ENCODE measurements at regions not wholly inside any gene's neighbourhood (a gene's known extent, or its start where the extent isn't known, plus 50 kb on each side); places are given as distances from the start of the nearest gene placed in this dataset.

DNA sequence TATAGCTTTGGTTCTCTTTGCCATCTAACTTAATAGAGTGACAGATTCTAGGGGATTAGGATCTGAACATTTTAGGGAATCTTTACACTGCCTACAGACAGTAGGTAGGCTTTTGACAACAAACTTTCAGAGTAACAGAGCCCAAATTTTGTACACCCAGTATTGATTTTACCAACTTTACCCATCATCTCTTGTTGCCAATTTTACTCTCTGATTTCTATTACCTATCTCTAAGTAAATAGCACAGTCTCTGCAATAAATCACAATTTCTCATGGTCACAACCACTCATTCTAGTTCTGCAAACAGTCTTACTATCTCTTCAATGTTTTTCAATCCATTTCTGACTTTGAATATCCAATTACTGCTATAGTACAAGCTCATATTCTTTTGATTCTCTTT, 1097.6 kb upstream of the PHF14 start:
- no peak for DNase-seq

DNA sequence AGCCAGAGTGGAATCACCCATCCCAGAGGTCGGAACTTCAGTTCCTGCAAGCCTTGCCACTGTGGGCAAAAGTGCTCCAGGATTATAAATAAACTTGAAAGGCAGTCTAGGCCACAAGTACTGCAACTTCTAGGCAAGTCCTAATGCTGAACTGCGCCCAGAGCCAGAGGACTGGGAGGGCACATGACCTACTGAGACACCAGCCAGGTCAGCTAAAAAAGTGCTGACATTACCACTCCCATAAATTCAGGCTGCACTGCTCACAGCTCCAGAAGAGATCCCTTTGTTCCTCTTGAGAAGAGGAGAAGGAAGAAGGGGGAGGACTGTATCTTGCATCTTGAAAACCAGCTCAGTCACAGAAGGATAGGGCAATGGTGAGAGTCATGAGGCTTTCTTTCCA, 1084.1 kb upstream of the PHF14 start:
- DNase-seq = no peak

DNA sequence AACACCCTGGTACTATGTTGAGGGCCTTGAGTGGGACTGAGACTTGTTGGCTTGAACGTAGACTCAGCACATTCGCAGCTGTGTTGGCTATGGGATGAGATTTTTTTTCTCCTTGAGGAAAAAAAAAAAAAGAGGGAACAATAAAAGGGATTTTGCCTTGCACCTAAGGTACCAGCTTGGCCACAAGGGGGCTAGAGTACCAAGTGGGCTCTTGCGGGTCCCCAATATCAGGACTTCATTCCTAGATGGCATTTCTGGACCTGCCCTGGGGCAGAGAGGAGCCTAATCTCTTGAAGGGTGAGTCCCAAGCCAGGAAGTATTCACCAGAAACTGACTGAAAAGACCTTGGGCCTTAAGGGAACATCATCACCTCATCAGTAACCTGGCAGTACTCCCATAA, 1083.6 kb upstream of the PHF14 start:
- no peak for DNase-seq

DNA sequence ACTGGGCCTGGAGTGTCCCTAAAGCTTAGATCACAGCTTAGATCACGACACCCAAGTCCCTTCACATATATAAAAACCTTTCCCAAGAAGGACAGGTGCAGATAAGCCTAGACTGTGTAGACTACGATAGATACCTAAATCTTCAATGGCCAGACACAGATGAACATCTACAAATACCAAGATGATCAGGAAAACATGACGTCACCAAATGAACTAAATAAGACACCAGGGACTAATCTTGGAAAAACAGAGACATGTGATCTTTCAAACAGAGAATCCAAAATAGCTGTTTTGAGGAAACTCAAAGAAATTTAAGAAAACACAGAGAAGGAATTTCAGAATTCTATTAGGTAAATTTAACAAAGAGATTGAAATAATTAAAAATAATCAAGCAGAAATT, 1082.6 kb upstream of the PHF14 start:
- DNase-seq = no peak

DNA sequence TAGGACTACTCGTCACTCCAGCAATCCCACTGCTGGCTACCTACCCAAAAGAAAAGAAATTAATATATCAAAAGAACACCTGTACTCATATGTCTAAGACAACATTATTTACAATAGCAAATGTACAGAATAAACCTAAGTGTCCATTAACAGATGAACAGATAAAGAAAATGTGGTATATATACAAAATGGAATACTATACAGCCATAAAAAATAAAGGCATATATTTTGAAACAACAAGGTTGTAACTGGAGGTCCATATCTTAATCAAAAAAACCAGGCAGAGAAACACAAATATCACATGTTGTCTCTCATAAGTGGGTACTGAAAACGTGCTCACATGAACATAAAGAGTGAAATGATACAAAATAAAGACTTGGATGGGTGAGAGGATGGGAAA, 1073.3 kb upstream of the PHF14 start:
- DNase-seq = no peak

DNA sequence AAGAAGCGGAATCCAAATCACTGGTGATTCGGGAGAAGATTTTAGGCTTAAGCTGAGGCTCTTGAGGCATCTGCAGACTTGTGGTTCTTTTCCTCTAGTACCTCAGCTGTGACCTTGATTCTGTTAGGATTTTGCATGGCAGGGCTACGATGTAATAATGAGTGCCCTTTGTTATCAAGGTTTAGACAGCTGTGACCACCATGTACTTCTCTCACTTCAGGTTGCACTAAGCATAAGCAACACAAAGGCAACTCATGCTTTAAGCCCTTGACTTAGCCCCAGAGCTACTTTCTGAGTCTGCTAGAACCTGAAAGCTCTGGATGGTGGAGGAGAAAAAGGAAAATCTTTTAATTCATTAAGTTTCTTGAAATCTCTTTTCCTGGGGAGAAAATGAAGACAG, 1052.3 kb upstream of the PHF14 start:
- no peak for DNase-seq

DNA sequence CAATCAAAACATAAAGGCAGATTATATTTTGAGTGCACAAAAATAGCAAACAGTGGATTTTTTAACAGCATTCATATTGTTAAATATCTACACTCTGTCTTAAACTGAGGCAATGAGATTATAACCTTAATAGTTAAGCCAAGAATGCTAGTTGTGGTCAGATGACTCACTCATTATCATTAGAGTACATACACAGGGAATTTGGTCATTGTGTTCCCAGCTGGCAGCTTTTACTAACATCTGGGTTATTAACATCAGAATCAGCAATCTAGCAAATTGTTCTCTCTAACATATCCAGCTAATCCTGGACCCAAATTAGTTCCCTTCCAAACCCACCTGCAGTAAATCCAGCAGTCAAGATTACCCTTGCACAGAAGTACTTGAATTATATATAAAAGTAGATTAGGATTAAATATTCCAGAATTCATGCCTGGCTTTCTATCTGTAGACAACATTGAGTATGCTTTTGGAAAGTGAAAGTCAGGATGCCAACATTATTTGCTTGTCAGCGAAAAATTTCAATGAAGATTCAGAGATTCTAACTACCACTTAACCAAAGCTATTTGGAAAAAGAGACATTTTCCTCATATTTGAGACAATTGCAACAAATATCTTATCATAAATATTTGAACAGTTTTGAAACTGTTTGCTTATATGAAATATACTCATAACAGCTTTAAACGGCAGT, 1035.6 kb upstream of the PHF14 start:
- DNase-seq = no peak

DNA sequence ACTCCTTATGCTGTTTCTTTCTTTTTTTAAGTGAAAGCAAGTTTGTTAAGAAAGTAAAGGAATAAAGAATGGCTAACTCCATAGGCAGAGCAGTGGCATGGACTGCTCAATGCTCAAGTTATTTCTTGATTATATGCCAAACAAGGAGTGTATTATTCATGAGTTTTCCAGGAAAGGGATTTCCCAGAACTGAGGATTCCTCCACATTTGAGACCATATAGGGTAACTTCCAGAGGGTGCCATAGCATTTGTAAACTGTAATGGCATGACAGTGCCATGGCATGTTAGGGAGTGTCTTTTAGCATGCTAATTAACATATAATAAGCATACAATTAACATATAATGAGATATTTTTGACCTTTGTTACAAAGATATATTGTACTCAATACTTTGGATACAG, 1034.5 kb upstream of the PHF14 start:
- DNase-seq = no peak

DNA sequence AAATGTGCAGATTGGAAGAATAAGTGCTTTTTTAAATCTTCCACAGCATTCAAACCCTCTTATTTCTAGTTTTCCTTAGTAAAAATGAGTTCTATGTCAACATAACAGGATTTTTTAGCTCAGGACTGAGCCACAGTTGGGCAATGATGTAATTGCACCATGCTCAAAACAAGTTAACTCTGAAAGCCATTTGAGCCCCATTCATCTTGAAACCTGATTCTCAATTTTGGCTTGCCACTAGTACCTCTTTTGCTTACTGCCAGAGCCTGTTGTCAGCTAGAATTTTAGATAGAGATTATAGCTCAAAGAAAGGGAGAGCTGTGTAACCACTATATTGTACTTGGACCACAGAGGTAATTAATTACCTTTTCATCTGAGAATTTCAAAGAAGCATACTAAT, 1028.5 kb upstream of the PHF14 start:
- DNase-seq = no peak

DNA sequence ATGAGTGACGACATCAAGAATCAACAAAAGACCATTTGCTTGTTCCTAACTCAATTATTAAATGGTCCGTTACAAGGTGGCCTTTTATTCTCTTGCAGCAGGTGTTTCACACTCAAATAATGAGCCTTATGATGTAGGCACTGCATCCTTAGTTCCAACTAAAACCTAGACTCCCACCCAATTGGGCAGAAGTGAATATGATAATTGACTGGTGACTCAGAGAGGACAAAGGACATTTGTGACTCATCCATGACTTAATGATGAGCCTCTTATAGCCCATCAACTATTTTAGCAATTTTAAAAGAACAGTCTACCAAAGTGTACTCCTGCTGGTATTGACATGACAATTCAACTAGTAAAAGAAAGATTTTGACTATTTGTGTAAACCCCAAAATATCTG, 1027.8 kb upstream of the PHF14 start:
- no peak for DNase-seq

DNA sequence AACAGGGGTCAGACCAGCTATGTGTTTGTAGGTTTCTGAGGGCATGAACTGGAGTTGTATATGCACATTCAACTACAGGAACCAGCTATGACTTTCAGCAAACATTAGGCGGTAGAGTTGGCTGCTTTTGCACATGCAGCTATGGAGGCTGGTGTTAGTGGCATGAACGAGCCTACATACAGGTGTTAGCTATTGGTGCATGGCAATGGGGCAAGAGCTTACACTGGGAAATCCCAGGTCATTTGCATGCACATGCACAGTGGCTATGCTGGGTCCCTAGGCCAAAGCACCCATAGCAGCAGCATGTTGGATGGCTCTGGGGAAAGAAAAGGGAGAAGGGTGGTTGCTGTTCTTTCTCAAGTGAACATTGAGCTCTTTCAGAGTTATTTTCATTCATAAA, 1018.5 kb upstream of the PHF14 start:
- no peak for DNase-seq

DNA sequence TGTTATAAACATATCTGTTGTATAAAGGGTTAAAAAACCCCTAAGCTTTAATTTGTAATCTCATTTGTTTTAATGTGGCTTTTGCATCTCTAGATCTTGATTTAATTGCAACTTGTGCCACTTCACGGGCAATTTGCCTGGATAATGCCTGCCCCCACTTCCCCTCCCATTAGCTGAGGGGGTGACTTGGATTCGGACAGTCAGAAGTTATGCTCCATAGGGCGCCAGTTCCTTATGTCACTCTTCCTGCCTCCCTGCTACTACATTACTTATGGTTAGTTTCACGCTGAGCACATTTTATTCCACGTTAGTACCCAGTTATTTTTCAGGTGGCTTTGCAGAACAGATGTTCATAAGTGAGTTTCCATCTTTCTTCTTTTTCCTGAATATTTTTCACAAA, 1015.2 kb upstream of the PHF14 start:
- DNase-seq = no peak

DNA sequence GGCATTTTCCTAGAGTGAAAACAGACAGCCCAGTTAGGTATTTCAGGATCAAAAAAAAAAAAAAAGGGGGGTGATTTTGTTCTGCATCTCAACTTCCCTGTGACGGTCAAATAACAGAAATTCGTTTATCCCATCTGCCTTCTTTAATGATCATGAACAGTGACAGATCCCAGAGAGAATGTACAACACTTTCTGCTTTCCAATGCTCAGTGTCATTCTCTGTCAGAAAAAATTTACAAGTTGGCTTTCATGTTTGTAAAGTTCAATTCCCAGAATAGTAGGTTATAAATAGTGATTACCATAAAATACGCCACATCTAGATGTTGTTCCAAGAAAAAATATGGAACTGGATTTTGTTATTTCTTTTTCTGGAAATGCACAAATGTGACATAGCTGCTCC, 1013.2 kb upstream of the PHF14 start:
- DNase-seq = no peak

DNA sequence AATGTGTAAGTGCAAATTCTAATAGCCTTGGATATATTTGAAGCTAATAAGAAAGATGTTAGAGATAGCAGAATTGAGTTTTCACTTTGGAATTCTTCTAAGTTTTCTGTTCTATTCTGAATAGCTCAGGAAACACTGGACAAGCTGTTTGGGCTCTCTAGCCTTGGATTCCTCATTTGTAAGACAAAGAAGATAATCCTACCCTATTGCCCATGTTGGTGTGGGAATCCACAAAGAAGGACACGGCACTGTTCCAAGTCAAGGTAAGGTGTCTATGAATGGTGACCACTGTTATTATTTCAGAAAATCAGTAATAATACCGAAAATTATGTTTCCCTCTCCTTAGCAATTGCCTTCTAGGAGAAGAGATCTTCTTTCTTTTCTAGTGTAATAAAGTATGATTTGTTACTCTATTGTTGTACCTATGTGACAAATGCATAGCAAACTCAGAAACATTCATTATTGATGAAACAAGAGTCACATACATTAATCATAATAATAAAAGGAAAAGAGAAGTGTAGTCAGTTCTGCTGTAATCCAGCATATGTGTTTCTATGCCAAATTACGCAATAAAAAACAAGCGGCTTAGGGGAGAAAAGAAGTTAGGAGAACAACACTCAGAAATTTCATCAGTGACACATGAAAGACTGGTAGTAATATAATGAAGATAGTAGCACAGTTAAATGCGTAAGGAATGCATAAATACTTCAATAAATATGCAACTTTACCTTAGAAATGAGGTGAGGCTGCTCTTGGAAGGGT, 1012.3 kb upstream of the PHF14 start:
- DNase-seq = no peak

DNA sequence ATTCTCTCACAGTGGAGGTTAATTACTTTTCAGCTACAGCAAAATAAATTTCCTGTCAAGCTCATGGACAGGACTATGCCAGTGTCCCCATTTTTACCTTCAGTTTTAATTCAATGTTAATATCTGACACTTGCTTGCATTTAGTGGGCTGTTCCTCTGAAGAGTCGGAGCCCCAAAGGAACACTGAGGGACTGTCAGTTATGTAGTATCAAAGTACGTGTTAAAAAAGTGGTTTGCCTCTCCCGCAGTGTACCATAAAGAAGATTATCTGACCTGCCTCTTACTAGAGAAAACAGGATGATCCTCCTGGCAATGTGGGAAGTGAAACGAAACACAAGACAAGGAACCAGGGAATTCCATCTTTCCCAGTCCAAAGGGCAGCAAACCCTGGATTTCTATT, 1010.9 kb upstream of the PHF14 start:
- DNase-seq = no peak

DNA sequence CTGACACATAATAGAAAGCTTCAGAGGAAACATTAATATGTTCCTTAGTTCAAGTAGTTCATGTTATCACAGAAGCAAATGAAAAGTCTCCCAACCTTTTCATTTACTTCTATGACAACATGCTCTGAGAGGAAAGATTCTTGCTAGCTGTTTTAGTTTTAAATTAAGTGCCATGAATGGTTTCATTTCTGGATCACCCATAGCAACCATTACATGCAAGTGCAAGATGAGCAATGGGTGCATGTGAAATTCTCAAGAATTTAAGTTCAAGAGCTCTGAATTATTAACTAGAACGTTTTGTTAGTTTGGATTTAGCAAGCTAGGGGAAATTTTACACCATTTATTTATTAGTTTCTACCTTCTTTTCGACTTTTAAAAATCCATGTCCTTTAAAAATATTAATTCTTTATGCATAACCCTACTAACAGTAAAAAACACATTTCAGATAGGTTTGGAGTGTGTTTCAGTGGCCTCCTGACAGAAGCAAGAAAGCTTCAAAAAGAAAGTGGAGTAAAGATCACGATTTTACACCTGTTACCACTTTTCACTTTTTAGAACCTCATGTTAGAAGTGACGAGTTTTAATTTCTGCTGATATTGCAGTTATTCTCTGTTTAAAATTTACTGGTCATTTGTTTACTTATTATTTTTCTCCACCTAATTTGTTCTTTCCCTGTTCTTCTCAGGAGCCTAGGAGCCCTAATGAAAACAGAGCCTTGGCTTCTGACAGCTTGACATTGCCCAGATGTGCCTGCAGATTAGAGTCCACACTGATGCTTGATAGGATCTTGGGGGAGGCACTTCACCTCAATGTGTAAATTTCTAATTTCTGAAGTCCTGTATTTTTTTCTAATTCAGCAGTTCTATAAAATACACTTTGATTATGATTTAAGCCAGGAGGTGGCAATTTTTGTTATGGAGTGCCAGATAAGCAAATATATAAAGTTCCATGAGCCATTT, 995.3 kb upstream of the PHF14 start:
- DNase-seq = no peak

DNA sequence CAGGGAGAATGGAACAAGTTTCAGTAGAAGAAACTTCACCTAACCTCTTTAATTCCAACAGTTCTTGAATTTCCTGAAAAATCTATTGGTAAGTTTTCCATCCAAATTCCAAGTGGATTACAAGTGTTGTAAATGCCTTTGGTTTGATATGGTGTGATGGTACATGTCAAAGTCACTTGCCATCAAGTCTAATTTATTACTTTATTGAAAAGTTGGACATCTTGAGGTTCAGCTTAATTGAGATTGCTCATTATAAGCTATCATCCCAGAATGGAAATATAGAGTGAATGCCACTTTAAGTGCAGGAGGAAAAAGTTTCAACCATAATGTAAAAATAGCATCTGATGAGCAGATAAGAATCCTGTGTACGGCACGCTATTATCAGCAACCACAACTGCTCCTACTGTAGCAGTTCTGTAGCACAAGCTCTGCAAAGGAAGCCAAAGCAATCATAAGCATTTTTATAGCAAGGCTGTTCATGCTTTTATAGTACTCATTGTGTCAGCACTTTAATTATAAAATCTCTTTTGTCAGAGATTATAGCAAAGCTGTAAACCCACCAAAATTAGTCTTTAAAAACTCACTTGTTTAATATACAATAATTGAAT, 991.8 kb upstream of the PHF14 start:
- DNase-seq = no peak

DNA sequence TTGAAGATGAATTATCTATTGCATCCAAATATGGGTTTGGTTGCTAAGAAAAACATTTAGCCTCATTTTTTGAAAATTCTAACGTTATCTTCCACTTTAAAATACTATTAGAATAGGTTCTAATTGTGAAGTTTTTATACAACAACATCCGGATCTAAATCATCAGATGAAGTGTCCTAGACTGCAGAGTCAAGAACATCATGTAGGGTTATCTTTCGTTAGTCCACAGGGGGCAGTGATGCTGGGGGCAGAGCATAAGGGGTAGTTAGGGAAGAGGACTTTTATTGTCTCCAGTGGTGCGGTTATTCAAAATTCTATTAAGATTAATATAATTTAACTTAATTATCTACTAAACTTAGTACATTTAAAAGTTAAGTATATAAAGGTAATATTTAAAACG, 990.6 kb upstream of the PHF14 start:
- DNase-seq = no peak

DNA sequence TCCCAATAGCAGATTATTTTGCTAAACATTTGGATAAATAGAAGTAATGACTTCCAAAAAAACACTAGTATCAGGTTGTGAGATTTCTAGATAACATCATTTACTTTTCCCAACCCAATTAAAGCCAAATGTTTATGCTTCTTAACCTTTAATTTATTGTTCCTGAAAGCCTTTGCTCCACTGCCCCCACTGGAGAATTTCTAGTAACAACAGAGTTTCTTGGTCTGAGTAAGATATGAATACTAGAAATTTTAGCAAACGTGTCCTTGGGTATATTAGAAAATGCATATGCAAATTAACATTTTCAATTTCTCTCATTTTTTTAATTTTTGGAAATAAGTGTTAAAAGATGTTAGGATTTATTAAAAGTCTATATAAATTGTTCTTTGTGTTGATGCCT, 958.0 kb upstream of the PHF14 start:
- DNase-seq = no peak

DNA sequence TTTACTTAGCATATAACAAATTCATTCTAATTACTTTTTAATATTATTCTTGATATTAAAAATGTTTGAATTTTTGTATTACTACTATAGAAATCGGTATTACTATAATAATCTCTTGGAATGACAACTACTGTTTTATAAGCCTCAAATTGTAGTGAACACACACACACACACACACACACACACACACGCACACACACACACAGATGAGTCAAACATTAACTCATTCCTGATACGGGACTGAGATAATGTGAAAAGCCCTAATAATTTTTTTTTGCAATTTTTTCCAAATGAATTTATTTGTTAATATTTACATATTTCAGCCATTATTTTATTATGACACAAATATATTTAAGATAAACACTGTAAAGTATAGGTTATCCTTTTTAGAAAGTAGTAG, 951.2 kb upstream of the PHF14 start:
- DNase-seq = no peak

DNA sequence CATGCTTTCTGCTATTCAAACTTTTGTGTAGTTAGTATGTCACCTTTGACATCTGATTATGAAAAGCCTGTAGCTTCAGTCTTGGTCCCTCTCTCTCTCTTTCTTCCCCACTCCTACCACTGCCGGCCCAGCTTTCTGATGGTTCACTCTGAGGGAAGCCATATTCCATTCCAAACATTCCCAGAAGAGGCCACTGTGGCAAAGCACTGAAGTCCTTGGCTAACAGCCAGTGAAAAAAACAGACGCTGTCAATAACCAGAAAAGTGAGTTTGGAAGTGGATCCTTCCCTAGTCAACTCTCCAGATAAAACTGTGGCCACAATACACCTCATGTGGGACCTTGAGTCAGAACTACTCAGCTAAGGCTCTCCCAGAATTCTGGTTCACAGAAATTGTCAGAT, 950.7 kb upstream of the PHF14 start:
- DNase-seq = no peak

DNA sequence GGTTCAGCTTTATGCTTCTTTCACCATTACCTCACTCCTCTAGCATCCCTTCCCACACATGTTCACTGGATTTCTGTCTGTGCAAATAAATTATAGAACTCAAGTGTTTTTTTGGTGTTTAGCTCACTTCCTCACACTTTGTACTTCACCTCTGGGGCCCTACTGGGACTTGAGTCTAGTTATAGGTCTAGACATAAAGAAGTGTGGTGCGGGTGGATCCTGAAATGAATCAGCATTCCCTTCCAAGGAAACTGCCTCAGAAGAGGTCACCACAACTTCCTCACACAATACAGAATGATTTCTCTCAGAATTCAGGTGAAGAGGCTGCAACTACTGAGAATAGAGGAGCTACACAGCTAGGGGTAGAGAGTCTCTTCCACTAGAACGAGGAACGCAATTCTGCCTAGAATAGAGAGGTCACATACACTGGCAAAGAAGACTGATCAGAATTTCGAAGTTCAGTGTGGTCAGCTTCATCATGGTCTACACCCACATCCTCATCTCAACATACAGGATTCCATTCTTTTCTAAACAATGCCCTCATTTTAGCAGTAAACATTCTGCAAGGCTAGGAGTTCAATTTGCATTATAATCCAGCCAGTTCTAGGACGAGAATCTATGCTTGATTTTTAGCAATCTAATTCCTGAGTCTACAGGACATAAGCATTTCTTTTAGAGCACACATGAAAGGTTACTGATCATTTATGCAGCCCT, 938.7 kb upstream of the PHF14 start:
- no peak for DNase-seq

DNA sequence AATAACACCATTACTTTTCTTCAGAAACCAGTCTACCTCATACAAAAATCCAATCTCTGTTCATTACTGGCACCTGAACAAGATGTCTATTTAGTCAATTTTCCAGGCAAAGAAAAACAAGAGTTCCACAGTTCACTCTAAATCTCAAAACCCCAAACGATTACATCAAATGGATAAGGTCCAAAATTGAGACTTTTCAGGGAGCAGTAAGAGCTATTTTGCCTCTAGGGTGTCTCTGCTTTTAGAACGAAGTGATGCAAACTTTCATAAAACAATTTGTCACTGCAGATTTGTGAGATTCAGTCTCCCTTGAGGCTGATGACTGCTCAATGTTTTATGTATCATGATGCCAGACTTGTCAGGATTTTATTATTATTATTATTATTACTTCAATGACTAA, 937.0 kb upstream of the PHF14 start:
- no peak for DNase-seq
